G401.6 (cell line): ENCODE measurements at regions not wholly inside any gene's neighbourhood (a gene's known extent, or its start where the extent isn't known, plus 50 kb on each side); places are given as distances from the start of the nearest gene placed in this dataset.
"Not testable (repeated sequence)": the region's sequence is repeated elsewhere in the genome, so short reads cannot be mapped to it uniquely, and the experiment has no call there.

Experiments
- FAIRE-seq: peaks from 2 replicates; lab custom pipeline; 2012; peaks lifted over from hg19 to GRCh38; lab: Jason Lieb, UNC

- peak; percentile 97 for FAIRE-seq
Measured at GRCh38 chrX:115968436-115969252, 201.9 kb upstream of the AGTR2 start.

GRCh38 chrX:115970718-115971117, 199.8 kb upstream of the AGTR2 start:
- FAIRE-seq = no peak

- FAIRE-seq = no peak
Measured at GRCh38 chrX:115972717-115973116, 197.8 kb upstream of the AGTR2 start.

GRCh38 chrX:115978068-115978467, 192.5 kb upstream of the AGTR2 start:
- FAIRE-seq = no peak

- not testable (repeated sequence) for FAIRE-seq
Measured at GRCh38 chrX:115983148-115983547, 187.4 kb upstream of the AGTR2 start.

- not testable (repeated sequence) for FAIRE-seq
Measured at GRCh38 chrX:115987464-115987863, 183.1 kb upstream of the AGTR2 start.

GRCh38 chrX:115988825-115989224, 181.7 kb upstream of the AGTR2 start:
- peak; percentile 54 for FAIRE-seq

GRCh38 chrX:115989686-115990085, 180.9 kb upstream of the AGTR2 start:
- no peak for FAIRE-seq

- FAIRE-seq = no peak
Measured at GRCh38 chrX:116009346-116009745, 161.2 kb upstream of the AGTR2 start.

GRCh38 chrX:116009861-116010710, 160.5 kb upstream of the AGTR2 start:
- no peak for FAIRE-seq

- no peak for FAIRE-seq
Measured at GRCh38 chrX:116010939-116011338, 159.6 kb upstream of the AGTR2 start.

GRCh38 chrX:116031331-116031730, 139.2 kb upstream of the AGTR2 start:
- no peak for FAIRE-seq
